GM12892 (cell line): ENCODE measurements at regions not wholly inside any gene's neighbourhood (a gene's known extent, or its start where the extent isn't known, plus 50 kb on each side); places are given as distances from the start of the nearest gene placed in this dataset.

Experiments
- POLR2A ChIP-seq: IDR thresholded peaks from 2 replicates; pipeline ENCODE4 v1.6.1; 2011; ENCODE audit warnings: low read depth, low read length, control low read depth
- POLR2AphosphoS5 ChIP-seq: IDR thresholded peaks from 2 replicates; pipeline ENCODE4 v1.6.1; 2011; ENCODE audit warnings: low read depth, low read length, control low read depth
- TAF1 ChIP-seq: IDR thresholded peaks from 2 replicates; pipeline ENCODE4 v1.6.1; 2011; ENCODE audit warnings: low read depth, mild to moderate bottlenecking, control low read depth, low read length, borderline replicate concordance

DNA sequence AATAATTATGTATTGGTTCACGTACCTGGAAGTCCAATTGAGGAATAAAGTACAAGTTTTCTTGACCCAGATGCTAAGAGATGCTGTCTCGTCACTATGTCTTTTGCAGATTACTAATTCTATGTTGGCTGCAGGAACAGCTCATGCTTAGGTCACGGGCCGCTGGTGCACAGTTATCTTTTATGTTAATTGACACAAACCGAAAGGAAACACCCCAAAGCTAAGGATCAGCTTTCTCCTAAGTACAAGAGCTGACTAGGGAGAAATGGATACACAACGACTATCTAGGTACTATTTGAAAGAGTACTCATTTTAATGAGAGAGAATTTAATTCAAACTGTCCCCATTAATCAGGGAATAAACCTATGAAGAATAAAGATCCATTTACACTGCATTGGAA is 217.7 kb upstream of the SLC35G4 start:
- no peak for TF ChIP-seq POLR2A
- no peak for TF ChIP-seq TAF1
- no peak for TF ChIP-seq POLR2AphosphoS5
